WTC11 (cell line): ENCODE measurements at regions not wholly inside any gene's neighbourhood (a gene's known extent, or its start where the extent isn't known, plus 50 kb on each side); places are given as distances from the start of the nearest gene placed in this dataset.
A peak's percentile ranks its signal among the peaks of the same experiment; 100 is the strongest.

Experiments
- ATAC-seq: fragments of 200-7000 bp; cut with Tn5 transposase; 2 replicates; pipeline ENCODE4 v1.10.0; 2021; ENCODE audit warnings: mild to moderate bottlenecking, moderate library complexity
- CTCF ChIA-PET: fragments of 300-600 bp; sonication (Branson Sonifier 250); formaldehyde crosslinking; loops from one replicate; lab custom pipeline; 2021; ENCODE audit warnings: antibody characterized with exemption; lab: Charles Lee
- POLR2A ChIA-PET: fragments of 350-600 bp; sonication (Branson Sonifier 250); formaldehyde crosslinking; loops from one replicate; lab custom pipeline; 2021; ENCODE audit warnings: antibody characterized with exemption; lab: Charles Lee
- DNase-seq: peaks from one replicate; pipeline ENCODE4 v3.0.0; 2021; ENCODE audit warnings: low spot score
- H3K27ac Mint-ChIP-seq: 2 replicates; pipeline ENCODE4 v1.8.0; 2021; ENCODE audit warnings: mixed read lengths
- H3K27me3 Mint-ChIP-seq: 2 replicates; pipeline ENCODE4 v1.8.0; 2021; ENCODE audit warnings: low read depth, mild to moderate bottlenecking, moderate library complexity, mixed read lengths
- H3K36me3 Mint-ChIP-seq: 2 replicates; pipeline ENCODE4 v1.8.0; 2021; ENCODE audit warnings: mixed read lengths
- H3K4me1 Mint-ChIP-seq: 2 replicates; pipeline ENCODE4 v1.8.0; 2022; ENCODE audit warnings: mixed read lengths
- H3K4me3 Mint-ChIP-seq: 2 replicates; pipeline ENCODE4 v1.8.0; 2021; ENCODE audit warnings: mild to moderate bottlenecking, moderate library complexity, mixed read lengths
- H3K9me3 Mint-ChIP-seq: 2 replicates; pipeline ENCODE4 v1.8.0; 2021; ENCODE audit warnings: mixed read lengths
- CBFB ChIP-seq: sonication (generic); formaldehyde crosslinking; IDR thresholded peaks from 2 replicates; pipeline ENCODE4 v1.8.1; 2022; ENCODE audit warnings: mild to moderate bottlenecking, low read depth, missing genetic modification reagents
- CREB1 ChIP-seq: sonication (generic); formaldehyde crosslinking; IDR thresholded peaks from 2 replicates; pipeline ENCODE4 v1.8.0; 2023; ENCODE audit warnings: mild to moderate bottlenecking, missing genetic modification reagents
- CREM ChIP-seq: sonication (generic); formaldehyde crosslinking; IDR thresholded peaks from 2 replicates; pipeline ENCODE4 v1.8.1; 2022; ENCODE audit warnings: mild to moderate bottlenecking, missing genetic modification reagents, moderate library complexity
- ELF4 ChIP-seq: sonication (generic); formaldehyde crosslinking; IDR thresholded peaks from 2 replicates; pipeline ENCODE4 v1.8.1; 2022; ENCODE audit warnings: low read depth, mild to moderate bottlenecking, moderate library complexity, missing genetic modification reagents
- EMX1 ChIP-seq: fragments of 250-450 bp; sonication (Bioruptor Pico); IDR thresholded peaks from 2 replicates; pipeline ENCODE4 v1.8.0; 2021; ENCODE audit warnings: mild to moderate bottlenecking
- GABPB1 ChIP-seq: sonication (generic); formaldehyde crosslinking; IDR thresholded peaks from 2 replicates; pipeline ENCODE4 v1.8.1; 2023; ENCODE audit warnings: mild to moderate bottlenecking, missing genetic modification reagents
- JAZF1 ChIP-seq: fragments of 250-450 bp; sonication (Bioruptor Pico); IDR thresholded peaks from 2 replicates; pipeline ENCODE4 v1.9.0; 2021; ENCODE audit warnings: moderate library complexity, mild to moderate bottlenecking, inconsistent platforms
- NFATC4 ChIP-seq: fragments of 250-450 bp; sonication (Bioruptor Pico); IDR thresholded peaks from 2 replicates; pipeline ENCODE4 v1.9.0; 2021; ENCODE audit warnings: mild to moderate bottlenecking
- NR2C2 ChIP-seq: sonication (generic); formaldehyde crosslinking; IDR thresholded peaks from 2 replicates; pipeline ENCODE4 v1.8.0; 2022; ENCODE audit warnings: mild to moderate bottlenecking, missing genetic modification reagents
- OVOL2 ChIP-seq: fragments of 250-450 bp; sonication (Bioruptor Pico); IDR thresholded peaks from 2 replicates; pipeline ENCODE4 v1.9.0; 2021; ENCODE audit warnings: mild to moderate bottlenecking, borderline replicate concordance
- SMAD3 ChIP-seq: sonication (generic); formaldehyde crosslinking; IDR thresholded peaks from 2 replicates; pipeline ENCODE4 v1.8.0; 2022; ENCODE audit warnings: missing genetic modification reagents, mild to moderate bottlenecking, borderline replicate concordance
- SMAD4 ChIP-seq: sonication (generic); formaldehyde crosslinking; IDR thresholded peaks from 2 replicates; pipeline ENCODE4 v1.8.0; 2022; ENCODE audit warnings: mild to moderate bottlenecking, missing genetic modification reagents
- SOX15 ChIP-seq: fragments of 250-450 bp; sonication (Bioruptor Pico); IDR thresholded peaks from 2 replicates; pipeline ENCODE4 v1.9.0; 2021; ENCODE audit warnings: mild to moderate bottlenecking
- SP1 ChIP-seq: sonication (generic); formaldehyde crosslinking; conservative IDR thresholded peaks from 2 replicates; pipeline ENCODE4 v1.8.1; 2022; ENCODE audit warnings: missing genetic modification reagents
- TCF7 ChIP-seq: sonication (generic); formaldehyde crosslinking; IDR thresholded peaks from 2 replicates; pipeline ENCODE4 v1.8.0; 2022; ENCODE audit warnings: mild to moderate bottlenecking, low read depth, missing genetic modification reagents, moderate library complexity
- ZNF423 ChIP-seq: fragments of 250-450 bp; sonication (Bioruptor Pico); IDR thresholded peaks from 2 replicates; pipeline ENCODE4 v2.1.2; 2022; ENCODE audit warnings: mild to moderate bottlenecking, moderate library complexity
- TF ChIP-seq, protein P1 (sequence below): sonication (generic); formaldehyde crosslinking; IDR thresholded peaks from 2 replicates; pipeline ENCODE4 v1.8.0; 2023; ENCODE audit warnings: missing genetic modification reagents
- TF ChIP-seq, protein P2 (sequence below): sonication (generic); formaldehyde crosslinking; conservative IDR thresholded peaks from 2 replicates; pipeline ENCODE4 v1.8.1; 2022; ENCODE audit warnings: mild to moderate bottlenecking, missing genetic modification reagents
- TF ChIP-seq, protein P3 (sequence below): sonication (generic); formaldehyde crosslinking; IDR thresholded peaks from 2 replicates; pipeline ENCODE4 v1.8.1; 2022; ENCODE audit warnings: mild to moderate bottlenecking, missing genetic modification reagents, moderate library complexity, borderline replicate concordance
- TF ChIP-seq, protein P4 (sequence below): fragments of 250-450 bp; sonication (Bioruptor Pico); IDR thresholded peaks from 2 replicates; pipeline ENCODE4 v1.9.0; 2021; ENCODE audit warnings: mild to moderate bottlenecking, borderline replicate concordance
- TF ChIP-seq, protein P5 (sequence below): sonication (generic); formaldehyde crosslinking; IDR thresholded peaks from 2 replicates; pipeline ENCODE4 v1.8.0; 2022; ENCODE audit warnings: mild to moderate bottlenecking, missing genetic modification reagents
- TF ChIP-seq, protein P6 (sequence below): sonication (generic); formaldehyde crosslinking; IDR thresholded peaks from 2 replicates; pipeline ENCODE4 v1.8.0; 2022; ENCODE audit warnings: mild to moderate bottlenecking, missing genetic modification reagents
- TF ChIP-seq, protein P7 (sequence below): fragments of 250-450 bp; sonication (Bioruptor Pico); IDR thresholded peaks from 2 replicates; pipeline ENCODE4 v1.9.0; 2021; ENCODE audit warnings: moderate library complexity, mild to moderate bottlenecking, inconsistent platforms, borderline replicate concordance
- TF ChIP-seq, protein P8 (sequence below): sonication (generic); formaldehyde crosslinking; IDR thresholded peaks from 2 replicates; pipeline ENCODE4 v1.8.1; 2023; ENCODE audit warnings: mild to moderate bottlenecking, missing genetic modification reagents

DNA sequence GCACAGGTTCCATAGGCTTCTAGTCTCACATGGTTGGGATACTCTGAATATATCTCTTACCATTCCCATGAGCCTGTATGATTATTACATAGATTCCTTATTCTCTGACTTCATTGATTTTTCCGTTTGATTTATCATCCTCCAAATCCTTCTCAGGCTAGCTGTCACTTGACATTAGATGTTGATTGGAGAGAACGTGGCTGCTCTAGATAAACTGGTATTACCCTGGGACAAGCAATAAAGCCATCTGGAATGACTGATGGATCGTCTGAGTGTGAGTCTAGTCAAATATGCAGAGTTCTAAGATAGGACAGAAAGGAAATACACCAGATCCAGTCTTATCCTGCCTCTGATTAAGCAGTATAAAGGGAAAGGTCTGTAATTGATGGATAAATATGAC, 325.6 kb upstream of the EPHA4 start:
- TF ChIP-seq SOX15 (no peak), JAZF1 (CRISPR knock-in tag) (no peak), SMAD4 (CRISPR knock-in tag) (no peak), CREB1 (CRISPR knock-in tag) (no peak), ZNF423 (CRISPR knock-in tag) (no peak), SP1 (no peak), ELF4 (CRISPR knock-in tag) (no peak), EMX1 (CRISPR knock-in tag) (no peak), CBFB (CRISPR knock-in tag) (no peak), OVOL2 (CRISPR knock-in tag) (no peak), CREM (CRISPR knock-in tag) (no peak)
- TF ChIP-seq, protein P1, sequence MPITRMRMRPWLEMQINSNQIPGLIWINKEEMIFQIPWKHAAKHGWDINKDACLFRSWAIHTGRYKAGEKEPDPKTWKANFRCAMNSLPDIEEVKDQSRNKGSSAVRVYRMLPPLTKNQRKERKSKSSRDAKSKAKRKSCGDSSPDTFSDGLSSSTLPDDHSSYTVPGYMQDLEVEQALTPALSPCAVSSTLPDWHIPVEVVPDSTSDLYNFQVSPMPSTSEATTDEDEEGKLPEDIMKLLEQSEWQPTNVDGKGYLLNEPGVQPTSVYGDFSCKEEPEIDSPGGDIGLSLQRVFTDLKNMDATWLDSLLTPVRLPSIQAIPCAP (CRISPR knock-in tag): no peak
- TF ChIP-seq, protein P2, sequence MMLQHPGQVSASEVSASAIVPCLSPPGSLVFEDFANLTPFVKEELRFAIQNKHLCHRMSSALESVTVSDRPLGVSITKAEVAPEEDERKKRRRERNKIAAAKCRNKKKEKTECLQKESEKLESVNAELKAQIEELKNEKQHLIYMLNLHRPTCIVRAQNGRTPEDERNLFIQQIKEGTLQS: no peak
- TF ChIP-seq, protein P3, sequence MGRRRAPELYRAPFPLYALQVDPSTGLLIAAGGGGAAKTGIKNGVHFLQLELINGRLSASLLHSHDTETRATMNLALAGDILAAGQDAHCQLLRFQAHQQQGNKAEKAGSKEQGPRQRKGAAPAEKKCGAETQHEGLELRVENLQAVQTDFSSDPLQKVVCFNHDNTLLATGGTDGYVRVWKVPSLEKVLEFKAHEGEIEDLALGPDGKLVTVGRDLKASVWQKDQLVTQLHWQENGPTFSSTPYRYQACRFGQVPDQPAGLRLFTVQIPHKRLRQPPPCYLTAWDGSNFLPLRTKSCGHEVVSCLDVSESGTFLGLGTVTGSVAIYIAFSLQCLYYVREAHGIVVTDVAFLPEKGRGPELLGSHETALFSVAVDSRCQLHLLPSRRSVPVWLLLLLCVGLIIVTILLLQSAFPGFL: no peak
- TF ChIP-seq, protein P4, sequence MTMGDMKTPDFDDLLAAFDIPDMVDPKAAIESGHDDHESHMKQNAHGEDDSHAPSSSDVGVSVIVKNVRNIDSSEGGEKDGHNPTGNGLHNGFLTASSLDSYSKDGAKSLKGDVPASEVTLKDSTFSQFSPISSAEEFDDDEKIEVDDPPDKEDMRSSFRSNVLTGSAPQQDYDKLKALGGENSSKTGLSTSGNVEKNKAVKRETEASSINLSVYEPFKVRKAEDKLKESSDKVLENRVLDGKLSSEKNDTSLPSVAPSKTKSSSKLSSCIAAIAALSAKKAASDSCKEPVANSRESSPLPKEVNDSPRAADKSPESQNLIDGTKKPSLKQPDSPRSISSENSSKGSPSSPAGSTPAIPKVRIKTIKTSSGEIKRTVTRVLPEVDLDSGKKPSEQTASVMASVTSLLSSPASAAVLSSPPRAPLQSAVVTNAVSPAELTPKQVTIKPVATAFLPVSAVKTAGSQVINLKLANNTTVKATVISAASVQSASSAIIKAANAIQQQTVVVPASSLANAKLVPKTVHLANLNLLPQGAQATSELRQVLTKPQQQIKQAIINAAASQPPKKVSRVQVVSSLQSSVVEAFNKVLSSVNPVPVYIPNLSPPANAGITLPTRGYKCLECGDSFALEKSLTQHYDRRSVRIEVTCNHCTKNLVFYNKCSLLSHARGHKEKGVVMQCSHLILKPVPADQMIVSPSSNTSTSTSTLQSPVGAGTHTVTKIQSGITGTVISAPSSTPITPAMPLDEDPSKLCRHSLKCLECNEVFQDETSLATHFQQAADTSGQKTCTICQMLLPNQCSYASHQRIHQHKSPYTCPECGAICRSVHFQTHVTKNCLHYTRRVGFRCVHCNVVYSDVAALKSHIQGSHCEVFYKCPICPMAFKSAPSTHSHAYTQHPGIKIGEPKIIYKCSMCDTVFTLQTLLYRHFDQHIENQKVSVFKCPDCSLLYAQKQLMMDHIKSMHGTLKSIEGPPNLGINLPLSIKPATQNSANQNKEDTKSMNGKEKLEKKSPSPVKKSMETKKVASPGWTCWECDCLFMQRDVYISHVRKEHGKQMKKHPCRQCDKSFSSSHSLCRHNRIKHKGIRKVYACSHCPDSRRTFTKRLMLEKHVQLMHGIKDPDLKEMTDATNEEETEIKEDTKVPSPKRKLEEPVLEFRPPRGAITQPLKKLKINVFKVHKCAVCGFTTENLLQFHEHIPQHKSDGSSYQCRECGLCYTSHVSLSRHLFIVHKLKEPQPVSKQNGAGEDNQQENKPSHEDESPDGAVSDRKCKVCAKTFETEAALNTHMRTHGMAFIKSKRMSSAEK (CRISPR knock-in tag): no peak
- TF ChIP-seq, protein P5, sequence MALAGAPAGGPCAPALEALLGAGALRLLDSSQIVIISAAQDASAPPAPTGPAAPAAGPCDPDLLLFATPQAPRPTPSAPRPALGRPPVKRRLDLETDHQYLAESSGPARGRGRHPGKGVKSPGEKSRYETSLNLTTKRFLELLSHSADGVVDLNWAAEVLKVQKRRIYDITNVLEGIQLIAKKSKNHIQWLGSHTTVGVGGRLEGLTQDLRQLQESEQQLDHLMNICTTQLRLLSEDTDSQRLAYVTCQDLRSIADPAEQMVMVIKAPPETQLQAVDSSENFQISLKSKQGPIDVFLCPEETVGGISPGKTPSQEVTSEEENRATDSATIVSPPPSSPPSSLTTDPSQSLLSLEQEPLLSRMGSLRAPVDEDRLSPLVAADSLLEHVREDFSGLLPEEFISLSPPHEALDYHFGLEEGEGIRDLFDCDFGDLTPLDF (CRISPR knock-in tag): no peak
- POLR2A ChIA-PET: no interaction called here
- Mint-ChIP-seq H3K9me3 (peaks cover 26% of the 10 kb centered on the region), H3K4me3 (no peak overlapping the region), H3K4me1 (peaks cover 17% of the 10 kb centered on the region), H3K27ac (no peak overlapping the region), H3K27me3 (no peaks in the 10 kb centered on the region), H3K36me3 (peaks cover 11% of the 10 kb centered on the region)
- ATAC-seq: no peak
- DNase-seq: no peak
- CTCF ChIA-PET: no interaction called here

DNA sequence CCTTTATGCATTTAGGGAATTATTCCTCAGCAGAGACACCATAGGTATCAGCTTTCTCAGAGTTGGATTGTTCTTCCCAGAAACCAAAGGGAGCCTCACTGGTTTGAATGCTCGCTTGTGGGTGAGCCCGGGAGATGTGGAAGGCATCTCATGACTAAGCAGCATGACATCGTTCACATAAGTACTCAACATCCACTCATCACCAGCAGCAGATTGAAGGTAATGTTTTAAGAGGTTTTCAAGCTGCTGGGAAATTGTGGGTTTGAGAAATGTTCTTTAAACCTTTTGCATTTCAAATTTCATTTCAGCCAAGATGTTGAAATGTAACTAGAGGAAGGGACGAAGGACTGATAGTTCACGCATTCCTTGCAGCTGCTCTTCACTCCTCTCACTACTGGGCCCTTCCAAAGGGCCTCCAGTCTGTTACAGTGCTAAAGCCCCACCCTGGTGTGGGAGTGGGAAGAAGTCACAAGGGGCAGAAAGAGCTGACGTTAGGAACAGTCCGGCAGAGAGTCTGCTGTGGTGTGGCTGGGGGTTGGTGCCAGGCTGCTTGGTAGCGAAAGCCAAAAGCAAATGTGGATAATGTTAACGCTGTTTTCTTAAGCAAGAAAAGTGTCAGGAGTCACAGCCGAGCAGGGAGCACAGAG, 324.5 kb upstream of the EPHA4 start:
- DNase-seq: no peak
- H3K9me3 Mint-ChIP-seq: peaks cover 20% of the 10 kb centered on the region
- H3K4me1 Mint-ChIP-seq: peaks cover 17% of the 10 kb centered on the region
- no peak overlapping the region for H3K4me3 Mint-ChIP-seq
- POLR2A ChIA-PET: no interaction called here
- CTCF ChIA-PET: no interaction called here
- peaks cover 6% of the 10 kb centered on the region for H3K36me3 Mint-ChIP-seq
- no peak overlapping the region for H3K27ac Mint-ChIP-seq
- H3K27me3 Mint-ChIP-seq: no peaks in the 10 kb centered on the region
- peak; percentile 59 for ATAC-seq
- TF ChIP-seq, protein P6, sequence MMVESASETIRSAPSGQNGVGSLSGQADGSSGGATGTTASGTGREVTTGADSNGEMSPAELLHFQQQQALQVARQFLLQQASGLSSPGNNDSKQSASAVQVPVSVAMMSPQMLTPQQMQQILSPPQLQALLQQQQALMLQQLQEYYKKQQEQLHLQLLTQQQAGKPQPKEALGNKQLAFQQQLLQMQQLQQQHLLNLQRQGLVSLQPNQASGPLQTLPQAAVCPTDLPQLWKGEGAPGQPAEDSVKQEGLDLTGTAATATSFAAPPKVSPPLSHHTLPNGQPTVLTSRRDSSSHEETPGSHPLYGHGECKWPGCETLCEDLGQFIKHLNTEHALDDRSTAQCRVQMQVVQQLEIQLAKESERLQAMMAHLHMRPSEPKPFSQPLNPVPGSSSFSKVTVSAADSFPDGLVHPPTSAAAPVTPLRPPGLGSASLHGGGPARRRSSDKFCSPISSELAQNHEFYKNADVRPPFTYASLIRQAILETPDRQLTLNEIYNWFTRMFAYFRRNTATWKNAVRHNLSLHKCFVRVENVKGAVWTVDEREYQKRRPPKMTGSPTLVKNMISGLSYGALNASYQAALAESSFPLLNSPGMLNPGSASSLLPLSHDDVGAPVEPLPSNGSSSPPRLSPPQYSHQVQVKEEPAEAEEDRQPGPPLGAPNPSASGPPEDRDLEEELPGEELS: no peak
- no peak for TF ChIP-seq CREM (CRISPR knock-in tag)
- TF ChIP-seq, protein P7, sequence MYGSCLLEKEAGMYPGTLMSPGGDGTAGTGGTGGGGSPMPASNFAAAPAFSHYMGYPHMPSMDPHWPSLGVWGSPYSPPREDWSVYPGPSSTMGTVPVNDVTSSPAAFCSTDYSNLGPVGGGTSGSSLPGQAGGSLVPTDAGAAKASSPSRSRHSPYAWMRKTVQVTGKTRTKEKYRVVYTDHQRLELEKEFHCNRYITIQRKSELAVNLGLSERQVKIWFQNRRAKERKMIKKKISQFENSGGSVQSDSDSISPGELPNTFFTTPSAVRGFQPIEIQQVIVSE (CRISPR knock-in tag): no peak
- TF ChIP-seq GABPB1: no peak
- no peak for TF ChIP-seq NFATC4 (CRISPR knock-in tag)
- TF ChIP-seq SMAD3 (CRISPR knock-in tag): no peak
- TF ChIP-seq TCF7 (CRISPR knock-in tag): no peak
- TF ChIP-seq, protein P8, sequence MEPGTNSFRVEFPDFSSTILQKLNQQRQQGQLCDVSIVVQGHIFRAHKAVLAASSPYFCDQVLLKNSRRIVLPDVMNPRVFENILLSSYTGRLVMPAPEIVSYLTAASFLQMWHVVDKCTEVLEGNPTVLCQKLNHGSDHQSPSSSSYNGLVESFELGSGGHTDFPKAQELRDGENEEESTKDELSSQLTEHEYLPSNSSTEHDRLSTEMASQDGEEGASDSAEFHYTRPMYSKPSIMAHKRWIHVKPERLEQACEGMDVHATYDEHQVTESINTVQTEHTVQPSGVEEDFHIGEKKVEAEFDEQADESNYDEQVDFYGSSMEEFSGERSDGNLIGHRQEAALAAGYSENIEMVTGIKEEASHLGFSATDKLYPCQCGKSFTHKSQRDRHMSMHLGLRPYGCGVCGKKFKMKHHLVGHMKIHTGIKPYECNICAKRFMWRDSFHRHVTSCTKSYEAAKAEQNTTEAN (CRISPR knock-in tag): no peak
- TF ChIP-seq NR2C2 (CRISPR knock-in tag): no peak
